Cardiac muscle cell (in vitro differentiated cells and primary cell): ENCODE measurements at regions not wholly inside any gene's neighbourhood (a gene's known extent, or its start where the extent isn't known, plus 50 kb on each side); places are given as distances from the start of the nearest gene placed in this dataset.

Experiments used
- DNase-seq, 2 donors: peaks; one replicate each; pipeline versions ENCODE4 v3.0.0 to v3.0.0-alpha.2; 2010 to 2017; ENCODE audit warnings: low read depth in 1 of 2, low spot score in 1 of 2
- H3K27ac ChIP-seq: fragments of 200-600 bp; sonication (generic); 2 replicates; pipeline ENCODE4 v1.5.1; 2016
- H3K27me3 ChIP-seq: fragments of 200-600 bp; sonication (generic); 2 replicates; pipeline ENCODE4 v1.6.0; 2016; ENCODE audit warnings: control low read depth
- H3K36me3 ChIP-seq: fragments of 200-600 bp; sonication (generic); 2 replicates; pipeline ENCODE4 v1.5.1; 2016; ENCODE audit warnings: control low read depth
- H3K4me1 ChIP-seq: fragments of 200-600 bp; sonication (generic); 2 replicates; pipeline ENCODE4 v1.8.1; 2017; ENCODE audit warnings: low read depth, mild to moderate bottlenecking, mixed run types
- H3K4me3 ChIP-seq: fragments of 200-600 bp; sonication (generic); 2 replicates; pipeline ENCODE4 v1.5.1; 2016; ENCODE audit warnings: mild to moderate bottlenecking
- H3K9me3 ChIP-seq: fragments of 200-600 bp; sonication (generic); 2 replicates; pipeline ENCODE4 v1.5.1; 2017; ENCODE audit warnings: low read depth, mild to moderate bottlenecking, control low read depth
- CTCF ChIP-seq: IDR thresholded peaks from 2 replicates; pipeline ENCODE4 v1.5.1; 2012; ENCODE audit warnings: low read depth, mild to moderate bottlenecking, low read length

GRCh38 chr5:130289132-130290088, 385.1 kb downstream of the CHSY3 start:
- no peak for TF ChIP-seq CTCF
- no peak overlapping the region for H3K4me3 ChIP-seq
- no peaks in the 10 kb centered on the region for H3K27me3 ChIP-seq
- H3K9me3 ChIP-seq = no peaks in the 10 kb centered on the region
- DNase-seq = peak in 1 of 2 donors; percentile 24
- H3K4me1 ChIP-seq = peaks cover 3% of the 10 kb centered on the region
- no peak overlapping the region for H3K27ac ChIP-seq
- H3K36me3 ChIP-seq = no peaks in the 10 kb centered on the region

- H3K4me3 ChIP-seq = no peak overlapping the region
- peaks cover 3% of the 10 kb centered on the region for H3K4me1 ChIP-seq
- H3K36me3 ChIP-seq = no peaks in the 10 kb centered on the region
- H3K9me3 ChIP-seq = no peaks in the 10 kb centered on the region
- no peak for TF ChIP-seq CTCF
- H3K27ac ChIP-seq = no peak overlapping the region
- no peak for DNase-seq
- no peaks in the 10 kb centered on the region for H3K27me3 ChIP-seq
These were observed 383.2 kb downstream of the CHSY3 start for GRCh38 chr5:130287438-130287837.

GRCh38 chr5:130286971-130287370, 382.7 kb downstream of the CHSY3 start:
- H3K27me3 ChIP-seq = no peaks in the 10 kb centered on the region
- no peak for TF ChIP-seq CTCF
- peaks cover 3% of the 10 kb centered on the region for H3K4me1 ChIP-seq
- DNase-seq = peak in 1 of 2 donors; percentile 63
- H3K27ac ChIP-seq = no peak overlapping the region
- no peak overlapping the region for H3K4me3 ChIP-seq
- no peaks in the 10 kb centered on the region for H3K36me3 ChIP-seq
- H3K9me3 ChIP-seq = no peaks in the 10 kb centered on the region

- Histone ChIP-seq H3K27me3 (no peaks in the 10 kb centered on the region), H3K4me3 (no peak overlapping the region), H3K9me3 (no peaks in the 10 kb centered on the region), H3K36me3 (no peaks in the 10 kb centered on the region), H3K4me1 (no peaks in the 10 kb centered on the region), H3K27ac (no peak overlapping the region)
- no peak for TF ChIP-seq CTCF
- peak in 1 of 2 donors; percentile 61 for DNase-seq
These were observed 377.8 kb downstream of the CHSY3 start for GRCh38 chr5:130282049-130282448.

GRCh38 chr5:130280528-130281217, 376.4 kb downstream of the CHSY3 start:
- TF ChIP-seq CTCF = no peak
- Histone ChIP-seq H3K36me3 (no peaks in the 10 kb centered on the region), H3K27ac (no peak overlapping the region), H3K27me3 (no peaks in the 10 kb centered on the region), H3K4me1 (no peaks in the 10 kb centered on the region), H3K9me3 (no peaks in the 10 kb centered on the region), H3K4me3 (no peak overlapping the region)
- DNase-seq = no peak
